ENCODE measurements at regions not wholly inside any gene's neighbourhood (a gene's known extent, or its start where the extent isn't known, plus 50 kb on each side); places are given as distances from the start of the nearest gene placed in this dataset.

DNA sequence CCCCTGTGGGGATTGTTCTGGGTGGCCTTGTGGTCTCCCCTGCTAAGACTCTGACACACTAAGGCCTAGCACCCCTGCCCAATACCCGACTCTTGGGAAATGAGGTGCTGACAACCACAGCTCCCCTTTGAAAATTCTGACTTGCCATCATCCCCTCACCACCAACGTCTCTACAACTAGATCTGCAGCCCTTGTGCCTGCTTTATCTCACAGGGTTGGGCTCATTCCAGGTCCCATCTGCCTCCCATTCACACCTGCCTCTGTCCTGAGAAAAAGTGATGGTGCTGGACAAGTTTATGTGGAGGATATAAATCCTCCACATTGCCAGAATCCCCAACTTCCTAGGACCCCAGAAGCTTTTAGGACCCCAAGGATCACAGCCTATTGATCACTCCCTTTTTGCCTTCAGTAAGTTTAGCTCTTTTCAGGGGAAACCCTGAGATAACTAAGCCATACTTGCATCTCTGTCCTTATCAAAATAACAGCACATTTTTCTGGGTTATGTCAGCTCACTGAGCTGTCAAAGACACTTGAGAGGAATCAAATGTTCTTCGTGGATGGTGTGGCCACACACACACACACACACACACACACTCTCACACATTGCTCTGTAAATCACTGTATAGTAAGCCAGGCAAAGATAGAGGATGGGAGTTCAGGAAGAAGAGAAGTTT lies 136.8 kb upstream of the CES5A start:
- H3K4me2 ChIP-seq (ENCODE audit: insufficient read depth, low read length) = no peak overlapping the region
- H2AFZ ChIP-seq (ENCODE audit: low read length) = no peak overlapping the region
- H3K79me2 ChIP-seq (ENCODE audit: insufficient read depth, low read length) = no peaks in the 10 kb centered on the region
- H4K20me1 ChIP-seq (ENCODE audit: insufficient read depth, low read length) = no peaks in the 10 kb centered on the region
- no peak overlapping the region for H3K4me3 ChIP-seq (ENCODE audit: insufficient read depth, low read length)
- TF ChIP-seq, protein P1, sequence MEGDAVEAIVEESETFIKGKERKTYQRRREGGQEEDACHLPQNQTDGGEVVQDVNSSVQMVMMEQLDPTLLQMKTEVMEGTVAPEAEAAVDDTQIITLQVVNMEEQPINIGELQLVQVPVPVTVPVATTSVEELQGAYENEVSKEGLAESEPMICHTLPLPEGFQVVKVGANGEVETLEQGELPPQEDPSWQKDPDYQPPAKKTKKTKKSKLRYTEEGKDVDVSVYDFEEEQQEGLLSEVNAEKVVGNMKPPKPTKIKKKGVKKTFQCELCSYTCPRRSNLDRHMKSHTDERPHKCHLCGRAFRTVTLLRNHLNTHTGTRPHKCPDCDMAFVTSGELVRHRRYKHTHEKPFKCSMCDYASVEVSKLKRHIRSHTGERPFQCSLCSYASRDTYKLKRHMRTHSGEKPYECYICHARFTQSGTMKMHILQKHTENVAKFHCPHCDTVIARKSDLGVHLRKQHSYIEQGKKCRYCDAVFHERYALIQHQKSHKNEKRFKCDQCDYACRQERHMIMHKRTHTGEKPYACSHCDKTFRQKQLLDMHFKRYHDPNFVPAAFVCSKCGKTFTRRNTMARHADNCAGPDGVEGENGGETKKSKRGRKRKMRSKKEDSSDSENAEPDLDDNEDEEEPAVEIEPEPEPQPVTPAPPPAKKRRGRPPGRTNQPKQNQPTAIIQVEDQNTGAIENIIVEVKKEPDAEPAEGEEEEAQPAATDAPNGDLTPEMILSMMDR (IDR thresholded peaks at IDR 0.05; ENCODE audit: extremely low read depth, low read depth, low read length) = no peak
- H3K27me3 ChIP-seq (ENCODE audit: insufficient read depth, low read length) = no peaks in the 10 kb centered on the region
- H3K27ac ChIP-seq (ENCODE audit: low read depth, low read length) = no peak overlapping the region
- H3K4me1 ChIP-seq (ENCODE audit: insufficient read depth, low read length) = no peaks in the 10 kb centered on the region
- no peaks in the 10 kb centered on the region for H3K9me3 ChIP-seq (ENCODE audit: low read depth, low read length)
- DNase-seq (ENCODE audit: insufficient read length, low spot score, missing footprints) = no peak
- no peaks in the 10 kb centered on the region for H3K36me3 ChIP-seq (ENCODE audit: insufficient read depth, low read length)

DNA sequence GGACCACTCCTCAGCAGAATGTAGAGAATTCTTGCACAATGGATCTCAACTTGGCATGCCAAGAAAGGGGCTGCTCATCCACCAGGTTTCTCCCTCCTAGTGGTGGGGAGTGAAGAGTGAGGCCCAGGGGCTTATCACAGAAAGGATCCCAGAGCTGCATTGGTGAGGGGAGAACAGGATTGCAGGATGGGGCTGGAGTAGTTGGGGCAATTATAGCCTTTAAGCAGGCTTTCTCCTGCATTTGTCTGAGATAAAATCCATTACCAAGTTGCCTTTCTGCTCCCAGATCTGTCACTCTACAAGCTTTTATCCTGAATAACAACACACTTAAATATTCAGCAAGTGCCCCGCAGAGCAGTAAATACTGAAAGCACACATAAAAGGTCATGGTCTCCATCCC lies 130.8 kb upstream of the CES5A start:
- no peaks in the 10 kb centered on the region for H3K27me3 ChIP-seq (ENCODE audit: insufficient read depth, low read length)
- no peaks in the 10 kb centered on the region for H3K4me1 ChIP-seq (ENCODE audit: insufficient read depth, low read length)
- DNase-seq (ENCODE audit: insufficient read length, low spot score, missing footprints) = no peak
- H3K4me2 ChIP-seq (ENCODE audit: insufficient read depth, low read length) = no peak overlapping the region
- no peaks in the 10 kb centered on the region for H3K79me2 ChIP-seq (ENCODE audit: insufficient read depth, low read length)
- no peaks in the 10 kb centered on the region for H3K36me3 ChIP-seq (ENCODE audit: insufficient read depth, low read length)
- no peak overlapping the region for H3K27ac ChIP-seq (ENCODE audit: low read depth, low read length)
- no peak overlapping the region for H3K4me3 ChIP-seq (ENCODE audit: insufficient read depth, low read length)
- no peaks in the 10 kb centered on the region for H3K9me3 ChIP-seq (ENCODE audit: low read depth, low read length)
- no peaks in the 10 kb centered on the region for H4K20me1 ChIP-seq (ENCODE audit: insufficient read depth, low read length)
- no peak overlapping the region for H2AFZ ChIP-seq (ENCODE audit: low read length)
- TF ChIP-seq, protein P1 (IDR thresholded peaks at IDR 0.05; ENCODE audit: extremely low read depth, low read depth, low read length) = no peak

DNA sequence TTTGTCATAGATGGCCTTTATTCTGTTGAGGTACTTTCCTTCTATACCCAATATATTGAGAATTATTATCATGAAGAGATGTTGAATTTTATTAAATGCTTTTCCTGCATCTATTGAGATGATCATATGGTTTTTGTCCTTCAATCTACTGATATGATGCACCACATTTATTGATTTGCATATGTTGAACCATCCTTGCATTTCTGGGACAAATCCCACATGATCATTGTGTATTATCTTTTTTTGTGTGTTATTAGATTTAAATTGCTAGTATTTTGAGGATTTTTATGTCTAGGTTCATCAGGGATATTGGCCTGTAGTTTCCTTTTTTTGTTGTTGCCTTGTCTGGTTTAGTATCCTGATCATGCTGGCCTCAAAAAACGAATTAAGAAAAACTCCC lies 124.5 kb upstream of the CES5A start:
- H3K79me2 ChIP-seq (ENCODE audit: insufficient read depth, low read length) = no peaks in the 10 kb centered on the region
- H3K4me2 ChIP-seq (ENCODE audit: insufficient read depth, low read length) = no peak overlapping the region
- no peak overlapping the region for H2AFZ ChIP-seq (ENCODE audit: low read length)
- no peaks in the 10 kb centered on the region for H3K27me3 ChIP-seq (ENCODE audit: insufficient read depth, low read length)
- DNase-seq (ENCODE audit: insufficient read length, low spot score, missing footprints) = no peak
- no peak overlapping the region for H3K4me3 ChIP-seq (ENCODE audit: insufficient read depth, low read length)
- H4K20me1 ChIP-seq (ENCODE audit: insufficient read depth, low read length) = no peaks in the 10 kb centered on the region
- H3K36me3 ChIP-seq (ENCODE audit: insufficient read depth, low read length) = no peaks in the 10 kb centered on the region
- H3K4me1 ChIP-seq (ENCODE audit: insufficient read depth, low read length) = no peaks in the 10 kb centered on the region
- no peaks in the 10 kb centered on the region for H3K9me3 ChIP-seq (ENCODE audit: low read depth, low read length)
- TF ChIP-seq, protein P1 (IDR thresholded peaks at IDR 0.05; ENCODE audit: extremely low read depth, low read depth, low read length) = no peak
- no peak overlapping the region for H3K27ac ChIP-seq (ENCODE audit: low read depth, low read length)

DNA sequence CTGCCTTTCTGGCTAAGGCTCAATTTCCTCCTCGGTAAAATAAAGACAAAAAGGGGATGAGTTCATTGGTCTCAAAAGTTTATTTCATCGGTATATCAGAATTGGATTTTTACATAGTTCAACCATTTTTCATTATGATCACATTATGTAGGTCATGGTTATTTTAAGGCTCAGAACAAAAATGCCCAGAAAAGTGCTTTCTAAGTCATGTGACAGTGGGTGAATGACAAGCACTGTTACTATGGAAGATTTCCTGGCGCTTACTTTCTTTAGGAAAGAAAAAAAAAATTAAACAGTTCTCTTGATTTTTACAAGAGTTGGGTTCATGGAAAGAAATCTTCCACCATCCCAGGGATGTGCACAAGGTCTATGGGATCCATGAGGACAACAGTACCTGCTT lies 117.9 kb upstream of the CES5A start:
- TF ChIP-seq, protein P1 (IDR thresholded peaks at IDR 0.05; ENCODE audit: extremely low read depth, low read depth, low read length) = no peak
- no peaks in the 10 kb centered on the region for H3K27me3 ChIP-seq (ENCODE audit: insufficient read depth, low read length)
- no peaks in the 10 kb centered on the region for H3K4me1 ChIP-seq (ENCODE audit: insufficient read depth, low read length)
- H3K27ac ChIP-seq (ENCODE audit: low read depth, low read length) = no peak overlapping the region
- H3K9me3 ChIP-seq (ENCODE audit: low read depth, low read length) = no peaks in the 10 kb centered on the region
- no peaks in the 10 kb centered on the region for H3K79me2 ChIP-seq (ENCODE audit: insufficient read depth, low read length)
- DNase-seq (ENCODE audit: insufficient read length, low spot score, missing footprints) = no peak
- no peak overlapping the region for H3K4me3 ChIP-seq (ENCODE audit: insufficient read depth, low read length)
- no peak overlapping the region for H2AFZ ChIP-seq (ENCODE audit: low read length)
- H4K20me1 ChIP-seq (ENCODE audit: insufficient read depth, low read length) = no peaks in the 10 kb centered on the region
- H3K4me2 ChIP-seq (ENCODE audit: insufficient read depth, low read length) = no peak overlapping the region
- no peaks in the 10 kb centered on the region for H3K36me3 ChIP-seq (ENCODE audit: insufficient read depth, low read length)

Measured in osteoblast (primary cell).